NB4 (cell line): ENCODE measurements at regions not wholly inside any gene's neighbourhood (a gene's known extent, or its start where the extent isn't known, plus 50 kb on each side); places are given as distances from the start of the nearest gene placed in this dataset.
"Not testable (repeated sequence)": the region's sequence is repeated elsewhere in the genome, so short reads cannot be mapped to it uniquely, and the experiment has no call there.

Source experiments
- DNase-seq: peaks from one replicate; pipeline ENCODE4 v3.0.0; 2010; ENCODE audit warnings: low read depth
- H3K4me3 ChIP-seq: one replicate; pipeline ENCODE4 v1.5.1; 2011; ENCODE audit warnings: mild to moderate bottlenecking, low read depth, low read length, moderate library complexity
- CTCF ChIP-seq: IDR thresholded peaks from one replicate; pipeline ENCODE4 v1.5.1; 2012; ENCODE audit warnings: low read depth, low read length
- MAX ChIP-seq: IDR thresholded peaks from 2 replicates; pipeline ENCODE4 v1.6.1; 2011; ENCODE audit warnings: low read depth, low read length
- MYC ChIP-seq: IDR thresholded peaks from 2 replicates; pipeline ENCODE4 v1.6.1; 2011; ENCODE audit warnings: low read depth, low read length
- POLR2A ChIP-seq: IDR thresholded peaks from 2 replicates; pipeline ENCODE4 v1.6.1; 2011; ENCODE audit warnings: mild to moderate bottlenecking; ENCODE audit not compliant: insufficient read length; ENCODE audit errors: extremely low read depth

GRCh38 chr2:194062401-194062800 lies 1594.6 kb upstream of the SLC39A10 start:
- TF ChIP-seq MYC: no peak
- TF ChIP-seq MAX: no peak
- TF ChIP-seq CTCF: no peak
- TF ChIP-seq POLR2A: no peak
- no peak for DNase-seq
- H3K4me3 ChIP-seq: no peak overlapping the region

GRCh38 chr2:194060269-194060668 lies 1596.8 kb upstream of the SLC39A10 start:
- TF ChIP-seq MYC (no peak), MAX (no peak)
- DNase-seq: peak; percentile 16
- H3K4me3 ChIP-seq: no peak overlapping the region

GRCh38 chr2:194054313-194054712 lies 1602.7 kb upstream of the SLC39A10 start:
- H3K4me3 ChIP-seq: no peak overlapping the region
- TF ChIP-seq MAX (no peak), POLR2A (no peak), MYC (no peak), CTCF (no peak)
- no peak for DNase-seq

GRCh38 chr2:194044321-194044720 lies 1612.7 kb upstream of the SLC39A10 start:
- TF ChIP-seq MYC (no peak), CTCF (no peak), MAX (no peak), POLR2A (no peak)
- DNase-seq: no peak

GRCh38 chr2:194021130-194021529 lies 1635.9 kb upstream of the SLC39A10 start:
- not testable (repeated sequence) for H3K4me3 ChIP-seq, DNase-seq

More at GRCh38 chr2:194044321-194044720, 1612.7 kb upstream of the SLC39A10 start:
- H3K4me3 ChIP-seq: no peak overlapping the region

GRCh38 chr2:194020155-194020554 lies 1636.9 kb upstream of the SLC39A10 start:
- no peak for DNase-seq
- TF ChIP-seq POLR2A: no peak
- no peak for TF ChIP-seq MAX
- no peak for TF ChIP-seq CTCF
- no peak for TF ChIP-seq MYC
- H3K4me3 ChIP-seq: no peak overlapping the region

GRCh38 chr2:194015751-194016150 lies 1641.3 kb upstream of the SLC39A10 start:
- TF ChIP-seq MYC (no peak), POLR2A (no peak), CTCF (no peak), MAX (no peak)
- no peak for DNase-seq

More at GRCh38 chr2:194015751-194016150, 1641.3 kb upstream of the SLC39A10 start:
- no peak overlapping the region for H3K4me3 ChIP-seq
